ENCODE measurements at regions not wholly inside any gene's neighbourhood (a gene's known extent, or its start where the extent isn't known, plus 50 kb on each side); places are given as distances from the start of the nearest gene placed in this dataset.
A peak's percentile ranks its signal among the peaks of the same experiment; 100 is the strongest.
"Not testable (repeated sequence)": the region's sequence is repeated elsewhere in the genome, so short reads cannot be mapped to it uniquely, and the experiment has no call there.

DNA sequence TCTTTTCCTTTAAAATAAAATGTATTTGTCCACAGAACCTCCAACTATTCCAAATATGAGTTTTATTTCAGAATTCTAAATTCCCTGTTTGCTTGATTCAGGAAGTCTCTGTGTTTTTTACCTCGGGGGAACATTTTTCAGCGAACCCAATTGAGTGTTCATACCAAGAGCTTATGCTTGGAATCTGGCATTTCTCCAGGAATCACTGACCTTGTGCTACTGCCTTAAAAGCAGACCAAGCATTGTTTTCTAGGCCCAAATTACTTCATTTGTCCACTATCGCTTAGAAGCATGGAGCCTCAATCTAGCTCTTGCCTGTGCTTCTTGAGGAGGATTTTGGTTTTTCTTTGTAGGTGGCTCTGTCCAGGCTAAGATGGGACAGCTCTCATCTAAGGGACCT lies 59.4 kb downstream of the EBLN1 start:
- DNase-seq (ENCODE audit: low read depth), result no peak

DNA sequence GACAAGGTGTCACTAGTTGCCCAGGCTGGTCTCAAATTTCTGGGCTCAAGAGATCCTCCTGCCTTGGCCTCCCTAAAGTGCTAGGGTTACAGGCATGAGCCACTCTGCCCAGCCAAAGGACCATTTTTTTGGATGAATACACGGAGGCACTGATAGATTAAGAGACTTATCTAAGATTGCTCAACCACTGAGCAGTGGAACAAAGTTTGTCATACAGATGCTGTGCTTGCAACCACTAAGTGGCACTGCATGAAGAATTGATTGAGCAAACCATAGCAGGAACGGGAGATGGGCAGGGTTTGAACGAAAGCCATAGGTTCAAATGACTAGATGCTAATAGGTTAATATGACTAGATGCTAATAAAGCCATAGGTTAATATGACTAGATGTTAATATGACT lies 61.1 kb downstream of the EBLN1 start:
- DNase-seq (ENCODE audit: low read depth), result no peak

DNA sequence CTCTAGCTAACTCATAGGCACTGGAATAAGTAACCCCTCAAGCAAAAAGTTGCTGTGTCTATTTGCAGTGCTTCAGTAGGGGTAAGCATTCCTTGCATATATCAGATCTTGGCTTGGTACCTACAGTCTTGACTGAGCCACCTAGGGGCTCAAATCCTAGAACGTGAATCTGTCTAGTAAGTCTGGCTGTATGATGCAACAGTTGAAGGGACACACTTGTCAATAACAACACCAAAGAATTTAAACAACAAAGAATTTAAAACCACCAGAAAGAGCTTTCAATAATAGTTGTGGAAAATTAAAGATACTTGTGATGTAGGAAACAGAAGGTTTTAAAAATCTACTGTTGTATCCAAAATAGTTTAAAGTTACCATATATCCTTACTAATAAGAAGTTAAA lies 65.4 kb downstream of the EBLN1 start:
- no peak for DNase-seq (ENCODE audit: low read depth)

DNA sequence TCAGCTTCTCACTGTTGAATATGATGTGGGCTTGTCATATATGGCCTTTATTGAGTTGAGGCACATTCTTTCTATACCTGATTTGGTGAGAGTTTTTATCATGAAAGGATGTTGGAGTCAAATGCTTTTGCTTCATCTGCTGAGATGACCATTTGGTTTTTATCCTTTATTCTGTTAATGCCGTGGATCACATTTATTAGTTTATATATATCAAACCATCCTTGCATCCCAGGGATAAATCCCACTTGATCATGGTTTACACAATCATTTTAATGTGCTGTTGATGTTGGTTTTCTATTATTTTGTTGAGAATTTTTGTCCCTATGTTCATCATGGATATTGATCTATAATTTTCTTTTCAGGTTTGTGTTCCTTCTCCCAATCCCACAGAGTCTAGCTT lies 67.0 kb downstream of the EBLN1 start:
- no peak for DNase-seq (ENCODE audit: low read depth)

DNA sequence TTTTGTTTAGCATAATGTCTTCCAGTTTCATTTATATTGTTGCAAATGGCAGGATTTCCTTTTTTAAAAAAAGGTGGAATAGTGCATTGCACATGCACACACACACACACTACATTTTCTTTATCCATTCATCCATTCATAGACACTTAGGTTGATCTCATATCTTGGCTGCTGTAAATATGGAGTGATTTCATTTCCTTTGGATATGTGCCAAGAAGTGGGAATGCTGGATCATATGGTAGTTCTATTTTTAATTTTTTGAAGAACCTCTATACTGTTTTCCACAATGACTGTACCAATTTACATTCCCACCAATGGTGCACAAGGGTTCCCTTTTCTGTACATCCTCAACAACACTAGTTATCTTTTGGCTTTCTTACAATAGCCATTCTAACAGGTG lies 68.9 kb downstream of the EBLN1 start:
- peak; percentile 3 for DNase-seq (ENCODE audit: low read depth)

DNA sequence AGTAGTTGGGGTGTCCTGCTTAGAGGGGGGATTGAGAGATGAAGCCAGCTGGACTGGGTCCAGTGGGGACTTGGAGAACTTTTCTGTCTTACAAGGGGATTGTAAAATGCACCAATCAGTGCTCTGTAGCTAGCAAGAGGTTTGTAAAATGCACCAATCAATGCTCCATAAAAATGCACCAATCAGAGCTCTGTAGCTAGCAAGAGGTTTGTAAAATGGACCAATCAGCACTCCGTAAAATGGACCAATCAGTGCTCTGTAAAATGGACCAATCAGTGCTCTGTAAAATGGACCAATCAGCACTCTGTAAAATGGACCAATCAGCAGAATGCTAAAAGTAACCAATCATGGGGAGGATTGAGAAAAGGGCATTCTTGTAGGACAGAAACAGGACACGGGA lies 71.9 kb downstream of the EBLN1 start:
- not testable (repeated sequence) for DNase-seq (ENCODE audit: low read depth)

DNA sequence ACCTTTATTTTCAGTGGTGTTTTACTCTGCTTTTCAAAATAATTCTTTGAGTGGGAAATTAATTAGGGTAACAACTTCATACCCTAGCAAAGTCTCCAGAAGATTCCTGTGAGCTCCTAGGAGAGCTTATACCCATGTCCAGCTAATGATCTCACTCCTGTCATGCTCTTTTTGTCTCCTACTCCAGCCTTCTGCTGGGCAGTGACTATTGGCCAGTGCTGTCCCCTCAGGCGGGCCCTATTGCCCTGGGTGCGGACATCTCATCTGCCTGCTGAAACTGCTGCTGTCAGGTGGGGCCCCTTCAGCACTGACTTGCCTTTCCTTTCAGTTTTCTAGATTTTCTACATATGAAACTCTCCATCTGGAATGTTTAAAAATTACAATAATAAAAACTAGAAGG lies 80.3 kb downstream of the EBLN1 start:
- DNase-seq (ENCODE audit: low read depth), result no peak

DNA sequence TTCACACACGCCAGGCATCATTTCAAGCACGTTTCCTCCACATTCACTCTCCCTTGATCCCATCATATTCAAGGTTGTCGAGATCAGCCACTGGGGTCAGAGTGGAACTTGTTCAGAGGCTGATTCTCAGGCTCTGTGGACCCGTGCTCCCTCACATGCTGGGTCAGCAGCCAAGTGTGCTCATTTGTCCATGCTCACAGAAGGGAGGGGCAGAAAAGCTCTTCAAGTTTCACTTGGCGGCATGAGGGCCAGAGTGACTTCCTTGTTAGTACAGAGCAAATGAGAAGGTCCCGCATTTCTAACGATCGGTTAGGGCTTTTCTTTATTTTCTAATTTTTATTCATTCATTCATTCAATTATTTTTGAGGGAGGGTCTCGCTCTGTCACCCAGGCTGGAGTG lies 82.2 kb downstream of the EBLN1 start:
- DNase-seq (ENCODE audit: low read depth), result no peak

DNA sequence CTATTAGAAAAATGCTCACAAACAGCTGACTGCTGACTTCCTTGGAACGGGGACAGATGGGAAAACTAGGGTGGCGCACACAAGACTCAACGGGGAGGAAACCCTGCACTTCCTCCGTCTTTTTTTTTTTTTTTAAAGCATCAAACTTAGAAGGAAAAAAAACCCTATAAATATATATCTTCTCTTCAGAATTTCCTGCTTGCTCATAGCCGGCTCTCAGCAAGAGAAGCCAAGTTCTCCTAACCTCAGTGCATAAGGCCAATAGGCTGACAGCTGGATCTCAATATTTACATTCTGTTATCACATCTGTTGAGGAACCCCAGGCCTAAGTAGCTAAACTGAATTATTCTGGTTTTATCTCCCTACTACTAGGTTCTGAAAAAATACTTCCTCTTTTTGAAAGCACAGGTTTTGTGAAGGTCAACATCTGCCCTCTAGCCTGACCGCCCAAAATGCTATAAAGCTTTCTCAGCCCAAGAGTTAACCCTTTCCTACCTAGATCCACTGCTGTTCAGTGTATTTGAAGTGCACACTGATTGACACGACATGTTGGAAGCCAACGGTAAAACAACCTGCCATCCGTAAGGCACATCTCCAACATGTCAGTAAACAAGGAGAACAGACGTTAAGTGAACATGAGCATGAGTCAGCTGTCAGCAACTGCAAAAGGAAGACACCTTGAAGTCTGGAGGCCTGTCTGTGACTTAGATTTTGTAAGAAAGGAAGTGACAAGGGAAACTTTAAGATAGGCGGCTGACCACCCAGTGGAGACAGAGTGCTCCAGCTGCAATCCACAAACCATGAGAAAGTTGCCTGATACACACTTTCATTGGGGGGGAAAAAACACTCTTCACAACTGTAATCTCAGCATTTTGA lies 83.8 kb downstream of the EBLN1 start:
- no peak for DNase-seq (ENCODE audit: low read depth)

DNA sequence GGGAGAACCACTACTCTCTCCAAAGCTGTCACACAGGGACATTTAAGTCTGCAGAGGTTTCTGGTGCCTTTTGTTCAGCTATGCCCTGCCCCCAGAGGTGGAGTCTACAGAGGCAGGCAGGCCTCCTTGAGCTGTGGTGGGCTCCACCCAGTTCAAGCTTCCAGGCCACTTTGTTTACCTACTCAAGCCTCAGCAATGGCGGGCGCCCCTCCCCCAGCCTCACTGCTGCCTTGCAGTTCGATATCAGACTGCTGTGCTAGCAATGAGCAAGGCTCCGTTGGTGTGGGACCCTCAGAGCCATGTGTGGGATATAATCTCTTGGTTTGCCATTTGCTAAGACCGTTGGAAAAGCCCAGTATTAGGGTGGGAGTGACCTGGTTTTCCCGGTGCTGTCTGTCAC lies 87.0 kb downstream of the EBLN1 start:
- DNase-seq (ENCODE audit: low read depth), result not testable (repeated sequence)

DNA sequence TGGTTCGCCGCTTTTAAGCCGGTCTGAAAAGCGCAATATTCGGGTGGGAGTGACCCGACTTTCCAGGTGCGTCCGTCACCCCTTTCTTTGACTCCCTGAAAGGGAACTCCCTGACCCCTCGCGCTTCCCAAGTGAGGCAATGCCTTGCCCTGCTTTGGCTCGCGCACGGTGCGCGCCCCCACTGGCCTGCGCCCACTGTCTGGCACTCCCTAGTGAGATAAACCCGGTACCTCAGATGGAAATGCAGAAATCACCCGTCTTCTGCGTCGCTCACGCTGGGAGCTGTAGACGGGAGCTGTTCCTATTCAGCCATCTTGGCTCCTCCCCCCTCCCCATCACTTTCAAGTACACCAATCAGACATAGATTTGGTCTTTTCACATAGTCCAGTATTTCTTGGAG lies 88.2 kb downstream of the EBLN1 start:
- DNase-seq (ENCODE audit: low read depth), result not testable (repeated sequence)

DNA sequence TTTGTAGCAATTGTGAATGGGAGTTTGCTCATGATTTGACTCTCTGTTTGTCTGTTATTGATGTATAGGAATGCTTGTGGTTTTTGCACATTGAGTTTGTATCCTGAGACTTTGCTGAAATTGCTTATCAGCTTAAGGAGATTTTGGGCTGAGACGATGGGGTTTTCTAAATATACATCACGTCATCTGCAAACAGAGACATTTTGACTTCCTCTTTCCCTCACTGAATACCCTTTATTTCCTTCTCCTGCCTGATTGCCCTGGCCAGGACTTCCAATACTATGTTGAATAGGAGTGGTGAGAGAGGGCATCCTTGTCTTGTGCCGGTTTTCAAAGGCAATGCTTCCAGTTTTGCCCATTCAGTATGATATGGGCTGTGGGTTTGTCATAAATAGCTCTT lies 96.6 kb downstream of the EBLN1 start:
- not testable (repeated sequence) for DNase-seq (ENCODE audit: low read depth)

DNA sequence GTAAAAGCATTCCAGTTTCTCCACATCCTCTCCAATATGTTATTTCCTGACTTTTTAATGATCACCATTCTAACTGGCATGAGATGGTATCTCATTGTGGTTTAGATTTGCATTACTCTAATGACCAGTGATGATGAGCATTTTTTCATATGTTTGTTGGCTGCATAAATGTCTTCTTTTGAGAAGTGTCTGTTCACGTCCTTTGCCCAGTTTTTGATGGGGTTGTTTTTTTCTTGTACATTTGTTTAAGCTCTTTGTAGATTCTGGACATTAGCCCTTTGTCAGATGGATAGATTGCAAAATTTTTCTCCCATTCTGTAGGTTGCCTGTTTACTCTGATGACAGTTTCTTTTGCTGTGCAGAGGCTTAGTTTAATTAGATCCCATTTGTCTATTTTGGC lies 97.7 kb downstream of the EBLN1 start:
- DNase-seq (ENCODE audit: low read depth), result not testable (repeated sequence)

DNA sequence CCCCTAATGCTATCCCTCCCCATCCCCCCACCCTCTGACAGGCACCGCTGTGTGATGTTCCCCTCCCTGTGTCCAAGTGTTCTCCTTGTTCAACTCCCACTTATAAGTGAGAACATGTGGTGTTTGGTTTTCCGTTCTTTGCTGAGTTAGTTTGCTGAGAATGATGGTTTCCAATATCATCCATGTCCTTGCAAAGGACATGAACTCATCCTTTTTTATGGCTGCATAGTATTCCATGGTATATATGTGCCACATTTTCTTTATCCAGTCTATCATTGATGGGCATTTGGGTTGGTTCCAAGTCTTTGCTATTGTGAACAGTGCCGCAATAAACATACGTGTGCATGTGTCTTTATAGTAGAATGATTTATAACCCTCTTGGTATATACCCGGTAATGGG lies 98.2 kb downstream of the EBLN1 start:
- DNase-seq (ENCODE audit: low read depth), result not testable (repeated sequence)

DNA sequence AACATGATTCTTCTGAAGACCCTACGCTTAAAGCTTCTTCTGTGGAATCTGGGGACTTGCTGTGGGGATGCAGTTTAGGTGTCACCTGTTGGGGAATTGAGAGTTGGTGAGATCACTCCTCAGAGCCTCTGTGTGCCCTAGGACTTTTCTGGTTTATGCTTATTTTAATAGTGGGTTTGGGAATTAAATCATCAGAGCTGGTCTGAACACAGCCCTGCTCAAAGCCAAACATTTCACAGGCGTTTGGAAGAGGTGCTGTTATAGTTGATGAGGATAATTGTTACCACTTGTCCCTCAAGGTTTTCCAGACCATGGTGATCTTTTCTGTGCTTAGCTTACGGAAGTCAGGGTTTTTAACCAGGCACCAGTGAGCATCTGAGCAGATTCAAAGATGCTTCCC lies 106.1 kb downstream of the EBLN1 start:
- DNase-seq (ENCODE audit: low read depth), result no peak

DNA sequence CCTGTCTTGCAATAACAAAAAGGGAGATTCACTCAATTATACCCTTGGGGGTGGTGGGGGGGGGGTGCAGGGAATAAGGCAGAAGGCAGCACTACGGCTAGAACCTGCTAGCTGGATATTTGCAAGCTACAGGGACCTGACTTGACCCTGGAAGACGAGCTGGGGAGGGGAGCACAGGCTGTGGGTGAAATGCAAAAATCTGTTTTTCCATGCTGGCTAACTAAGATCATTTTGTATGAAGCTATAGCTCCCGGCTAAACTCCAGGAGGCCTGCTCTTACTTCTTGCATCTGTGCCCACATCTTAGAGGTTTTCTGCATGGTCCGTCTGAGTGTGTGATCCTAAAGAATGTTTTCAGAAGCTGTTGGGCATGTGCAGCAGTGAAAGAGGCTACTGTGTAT lies 106.6 kb downstream of the EBLN1 start:
- DNase-seq (ENCODE audit: low read depth), result no peak

DNA sequence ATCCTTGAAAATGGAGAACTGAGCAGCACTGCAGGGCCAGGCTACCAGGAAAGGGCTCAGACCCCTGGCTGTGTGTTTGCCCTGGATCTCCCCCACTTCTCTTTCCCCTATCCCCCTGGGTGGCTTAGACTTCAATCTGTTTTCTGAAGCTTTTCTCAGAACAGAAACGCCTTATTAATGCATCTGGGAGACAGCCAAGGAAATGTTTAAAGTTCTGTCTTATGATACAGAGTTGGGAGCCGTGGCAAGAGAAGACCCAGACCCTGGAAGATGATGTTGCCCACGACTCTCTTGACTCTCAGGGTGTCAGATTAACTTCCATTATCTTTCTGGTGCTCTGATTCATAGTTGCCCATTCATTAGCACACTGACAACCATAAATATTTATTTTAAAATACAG lies 107.1 kb downstream of the EBLN1 start:
- DNase-seq (ENCODE audit: low read depth), result no peak

DNA sequence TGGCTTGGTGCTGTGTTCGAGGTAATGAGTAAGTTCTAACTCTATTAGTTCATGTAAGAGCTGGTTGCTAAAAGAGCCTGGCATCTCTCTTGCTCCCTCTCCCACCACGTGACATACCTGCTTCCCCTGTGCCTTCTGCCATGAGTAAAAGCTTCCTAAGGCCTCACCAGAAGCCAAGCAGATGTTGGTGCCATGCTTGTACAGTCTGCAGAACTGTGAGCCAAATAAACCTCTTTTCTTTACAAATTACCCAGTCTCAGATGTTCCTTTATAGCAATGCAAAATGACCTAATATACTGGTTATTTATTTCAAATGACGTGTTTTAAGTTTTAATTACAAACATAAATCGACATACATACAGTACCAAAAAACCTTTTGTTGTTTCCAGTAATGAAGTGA lies 101.7 kb upstream of the DNAJC1 start:
- DNase-seq (ENCODE audit: low read depth), result no peak

DNA sequence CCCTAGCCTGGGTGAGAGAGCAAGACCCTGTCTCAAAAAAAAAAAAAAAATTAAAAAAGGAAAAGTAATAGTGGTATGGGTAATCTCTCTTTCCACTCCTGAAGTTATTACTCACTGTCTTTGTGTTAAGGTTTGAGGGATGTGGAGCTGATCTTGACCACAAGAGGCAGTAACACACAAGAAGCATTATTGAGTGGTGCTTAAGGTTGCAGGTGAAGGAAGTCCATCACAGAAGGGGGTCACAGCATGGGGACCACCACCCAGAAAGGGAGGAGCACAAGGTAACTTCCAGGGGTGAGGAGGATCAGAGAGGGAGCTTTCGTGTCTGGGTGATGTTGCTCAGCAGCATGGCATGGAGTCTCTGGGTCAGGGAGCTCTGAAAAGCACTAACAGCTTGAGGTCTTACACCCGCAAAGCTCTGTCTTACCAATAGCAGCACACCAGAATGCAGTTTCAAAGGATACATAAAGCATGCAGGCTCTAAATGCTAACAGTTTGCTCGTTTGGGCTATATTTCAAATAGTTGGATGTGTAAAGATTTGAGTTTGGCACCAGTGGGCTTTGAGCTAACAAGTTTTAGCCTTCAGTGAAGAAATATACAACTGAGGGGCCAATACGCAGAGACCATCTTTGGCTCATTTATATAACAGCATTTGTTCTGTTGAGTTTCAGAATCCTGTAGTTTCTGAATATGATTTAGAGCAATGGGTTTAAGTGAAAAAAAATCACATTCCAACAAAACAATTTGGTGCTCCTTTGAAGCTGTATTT lies 100.4 kb upstream of the DNAJC1 start:
- DNase-seq (ENCODE audit: low read depth), result peak; percentile 24

DNA sequence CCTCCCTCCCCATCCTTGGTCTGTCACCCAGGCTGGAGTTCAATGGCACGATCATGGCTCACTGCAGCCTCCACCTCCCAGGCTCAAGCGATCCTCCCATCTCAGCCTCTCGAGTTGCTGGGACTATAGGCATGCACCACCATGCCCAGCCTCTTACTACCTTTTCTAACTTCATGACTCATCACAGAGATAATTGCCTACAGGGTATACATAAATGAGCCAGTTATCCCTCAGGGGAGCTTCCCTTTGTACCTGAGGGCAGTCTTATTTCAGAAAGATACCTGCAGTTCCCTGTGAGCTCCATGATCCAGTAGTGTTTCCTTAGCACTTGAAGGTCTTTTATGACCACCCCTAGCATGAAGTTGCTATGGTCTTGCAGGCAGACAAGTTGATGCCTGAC lies 94.2 kb upstream of the DNAJC1 start:
- DNase-seq (ENCODE audit: low read depth), result no peak

DNA sequence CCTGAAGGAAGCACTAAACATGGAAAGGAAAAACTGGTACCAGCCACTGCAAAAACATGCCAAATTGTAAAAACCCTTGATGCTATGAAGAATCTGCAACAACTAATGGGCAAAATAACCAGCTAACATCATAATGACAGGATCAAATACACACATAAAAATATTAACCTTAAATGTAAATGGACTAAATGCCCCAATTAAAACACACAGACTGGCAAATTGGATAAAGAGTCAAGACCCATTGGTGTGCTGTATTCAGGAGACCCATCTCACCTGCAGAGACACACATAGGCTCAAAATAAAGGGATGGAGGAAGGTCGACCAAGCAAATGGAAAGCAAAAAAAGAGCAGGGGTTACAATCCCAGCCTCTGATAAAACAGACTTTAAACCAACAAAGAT lies 87.7 kb upstream of the DNAJC1 start:
- DNase-seq (ENCODE audit: low read depth), result not testable (repeated sequence)

DNA sequence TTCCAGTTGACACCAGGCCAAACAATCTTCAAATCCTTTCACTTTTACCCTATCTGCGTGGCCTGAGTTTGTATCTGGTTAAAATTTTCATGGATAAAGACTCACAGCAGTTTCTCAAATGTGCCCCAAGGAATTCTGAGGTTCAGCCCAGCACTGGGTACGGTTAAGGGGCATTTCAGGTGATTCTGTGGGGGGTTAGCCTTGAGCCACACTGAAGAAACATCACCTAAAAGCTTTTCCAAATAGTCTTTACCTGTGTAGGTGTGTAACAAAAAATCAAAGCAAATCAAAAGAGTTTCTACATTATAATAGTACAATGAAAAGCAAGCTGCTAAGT lies 83.8 kb upstream of the DNAJC1 start:
- DNase-seq (ENCODE audit: low read depth), result no peak

DNA sequence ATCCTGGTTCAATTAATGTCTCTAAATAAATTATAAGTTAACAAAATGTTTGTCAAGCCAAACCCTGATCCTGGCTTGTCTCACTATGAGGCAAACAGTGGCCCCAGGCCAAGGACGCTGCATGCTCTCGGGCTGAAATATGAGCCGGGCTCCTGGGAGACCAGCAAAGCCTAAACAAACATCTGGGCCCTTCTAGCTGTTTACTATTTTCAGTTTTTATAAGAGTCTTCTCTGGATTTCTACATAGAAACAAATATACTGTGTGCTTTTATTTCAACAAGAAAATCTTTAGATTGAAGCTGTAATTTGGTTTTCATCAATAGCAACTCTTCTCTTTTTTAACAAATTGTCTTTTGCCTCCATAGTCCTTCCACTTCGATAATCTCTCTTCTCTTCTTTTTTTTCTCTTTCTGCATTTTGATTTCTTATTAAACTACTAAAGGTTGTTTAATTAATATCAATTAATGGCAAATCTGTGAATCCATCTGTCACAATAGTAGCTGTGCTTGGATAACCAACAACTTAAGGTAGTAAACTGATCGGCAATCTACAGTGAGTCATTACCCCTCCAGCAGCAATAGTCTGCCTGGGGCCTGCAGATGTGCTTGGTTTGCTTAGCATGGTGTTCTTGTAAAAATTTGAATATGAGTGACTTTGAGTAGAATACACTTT lies 83.3 kb upstream of the DNAJC1 start:
- DNase-seq (ENCODE audit: low read depth), result peak; percentile 50

Measured in ELR (cell line).